ENCODE measurements at regions not wholly inside any gene's neighbourhood (a gene's known extent, or its start where the extent isn't known, plus 50 kb on each side); places are given as distances from the start of the nearest gene placed in this dataset.
"Not testable (repeated sequence)": the region's sequence is repeated elsewhere in the genome, so short reads cannot be mapped to it uniquely, and the experiment has no call there.

- not testable (repeated sequence) for TF ChIP-seq CTCF (IDR thresholded peaks at IDR 0.05; ENCODE audit: low read length); EZH2 (optimal IDR thresholded peaks at IDR 0.05; ENCODE audit: low read depth, low read length); EZH2phosphoT487 (IDR thresholded peaks at IDR 0.05; ENCODE audit: low read length)
Observed at GRCh38 chr1:245102149-245102548, 52.6 kb upstream of the KIF26B start.

Measured in MM.1S (cell line).